ENCODE measurements at regions not wholly inside any gene's neighbourhood (a gene's known extent, or its start where the extent isn't known, plus 50 kb on each side); places are given as distances from the start of the nearest gene placed in this dataset.

DNA sequence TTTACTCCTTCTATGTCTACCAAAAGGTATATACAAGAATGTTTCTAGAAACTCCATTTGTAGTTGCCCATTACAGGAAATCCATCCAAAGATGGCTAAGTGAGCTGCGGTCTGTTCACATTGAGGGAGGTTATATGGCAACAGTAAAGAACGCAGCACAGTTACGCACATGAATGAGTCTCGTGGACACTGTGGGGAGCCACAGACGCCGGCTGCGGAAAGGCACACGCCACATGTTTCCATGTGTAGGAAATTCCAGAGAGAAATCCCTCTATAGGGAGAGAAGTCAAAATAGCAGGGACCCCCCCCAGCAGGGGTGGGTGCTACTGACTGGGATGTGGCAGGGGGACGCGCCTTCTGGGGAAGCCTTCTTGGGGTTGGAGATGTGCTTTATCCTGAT, 139.0 kb upstream of the NCOR2 start:
- intact Hi-C loops (cut with micrococcal nuclease) = no loop called here
- no peak overlapping the region for H3K27ac ChIP-seq (ENCODE audit: low read length)
- Mint-ChIP-seq H3K4me3 (no peak overlapping the region), H3K36me3 (no peaks in the 10 kb centered on the region), H3K4me1 (no peaks in the 10 kb centered on the region), H3K27me3 (ENCODE audit: low read depth in 2 of 2) (peaks cover 7% of the 10 kb centered on the region in 2 donors), H3K9me3 (no peaks in the 10 kb centered on the region), H3K27ac (no peak overlapping the region)
- H3K4me3 ChIP-seq (ENCODE audit: low read length) = no peak overlapping the region
- no peaks in the 10 kb centered on the region for H3K27me3 ChIP-seq (ENCODE audit: control insufficient read depth, insufficient read depth, low read length)
- ATAC-seq (no peak), DNase-seq (no peak)
- TF ChIP-seq, protein P1, sequence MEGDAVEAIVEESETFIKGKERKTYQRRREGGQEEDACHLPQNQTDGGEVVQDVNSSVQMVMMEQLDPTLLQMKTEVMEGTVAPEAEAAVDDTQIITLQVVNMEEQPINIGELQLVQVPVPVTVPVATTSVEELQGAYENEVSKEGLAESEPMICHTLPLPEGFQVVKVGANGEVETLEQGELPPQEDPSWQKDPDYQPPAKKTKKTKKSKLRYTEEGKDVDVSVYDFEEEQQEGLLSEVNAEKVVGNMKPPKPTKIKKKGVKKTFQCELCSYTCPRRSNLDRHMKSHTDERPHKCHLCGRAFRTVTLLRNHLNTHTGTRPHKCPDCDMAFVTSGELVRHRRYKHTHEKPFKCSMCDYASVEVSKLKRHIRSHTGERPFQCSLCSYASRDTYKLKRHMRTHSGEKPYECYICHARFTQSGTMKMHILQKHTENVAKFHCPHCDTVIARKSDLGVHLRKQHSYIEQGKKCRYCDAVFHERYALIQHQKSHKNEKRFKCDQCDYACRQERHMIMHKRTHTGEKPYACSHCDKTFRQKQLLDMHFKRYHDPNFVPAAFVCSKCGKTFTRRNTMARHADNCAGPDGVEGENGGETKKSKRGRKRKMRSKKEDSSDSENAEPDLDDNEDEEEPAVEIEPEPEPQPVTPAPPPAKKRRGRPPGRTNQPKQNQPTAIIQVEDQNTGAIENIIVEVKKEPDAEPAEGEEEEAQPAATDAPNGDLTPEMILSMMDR (IDR thresholded peaks at IDR 0.05) = no peak
- WGBS (ENCODE audit: insufficient coverage) = 98% methylated on average over 7 of the region's 10 CpGs
- peaks cover 4% of the 10 kb centered on the region for H3K4me1 ChIP-seq (ENCODE audit: control insufficient read depth, insufficient read depth, low read length)
- H3K36me3 ChIP-seq (ENCODE audit: control insufficient read depth, insufficient read depth, low read length) = no peaks in the 10 kb centered on the region
- peaks cover 5% of the 10 kb centered on the region for H3K9me3 ChIP-seq (ENCODE audit: control insufficient read depth, insufficient read depth, low read length)

DNA sequence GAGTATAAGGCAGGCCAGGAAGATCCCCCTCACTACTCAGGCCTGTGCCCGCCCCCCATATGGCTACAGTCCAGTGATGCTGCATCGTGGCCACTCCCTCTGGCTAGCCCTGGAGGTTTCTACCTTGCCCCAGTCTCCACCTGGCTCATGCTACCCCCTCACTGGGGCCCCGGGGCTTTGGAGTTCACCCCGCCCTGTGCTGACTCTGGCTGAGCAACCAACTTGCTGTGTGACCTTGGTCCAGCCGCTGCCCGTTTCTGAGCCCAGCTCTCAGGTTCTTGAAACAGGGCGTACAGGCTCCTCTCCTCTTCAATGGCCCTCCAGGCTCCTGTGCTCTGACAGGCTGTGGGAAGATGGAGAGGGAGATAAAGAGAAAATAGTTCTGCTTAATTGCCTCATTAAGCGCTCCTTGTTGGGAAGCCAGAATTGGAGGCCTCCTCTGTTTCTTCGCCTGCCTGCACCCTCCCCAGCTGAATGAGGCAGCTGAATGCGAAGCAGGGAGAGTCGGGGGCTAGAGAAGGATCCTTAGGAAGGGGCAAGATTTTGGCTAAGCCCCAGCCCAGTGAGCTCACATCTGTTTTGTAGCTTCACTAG, 138.2 kb upstream of the NCOR2 start:
- H3K9me3 ChIP-seq (ENCODE audit: control insufficient read depth, insufficient read depth, low read length) = peaks cover 5% of the 10 kb centered on the region
- 95% methylated on average over 11 of the region's 11 CpGs for WGBS (ENCODE audit: insufficient coverage)
- H3K27ac ChIP-seq (ENCODE audit: low read length) = no peak overlapping the region
- intact Hi-C loops (cut with micrococcal nuclease) = no loop called here
- no peak for ATAC-seq
- Mint-ChIP-seq H3K36me3 (no peaks in the 10 kb centered on the region), H3K4me1 (no peaks in the 10 kb centered on the region), H3K27me3 (ENCODE audit: low read depth in 2 of 2) (peaks cover 7% of the 10 kb centered on the region in 2 donors), H3K9me3 (no peaks in the 10 kb centered on the region), H3K4me3 (no peak overlapping the region), H3K27ac (no peak overlapping the region)
- no peaks in the 10 kb centered on the region for H3K36me3 ChIP-seq (ENCODE audit: control insufficient read depth, insufficient read depth, low read length)
- H3K4me3 ChIP-seq (ENCODE audit: low read length) = no peak overlapping the region
- H3K4me1 ChIP-seq (ENCODE audit: control insufficient read depth, insufficient read depth, low read length) = peaks cover 4% of the 10 kb centered on the region
- DNase-seq = no peak
- peaks cover 2% of the 10 kb centered on the region for H3K27me3 ChIP-seq (ENCODE audit: control insufficient read depth, insufficient read depth, low read length)
- TF ChIP-seq, protein P1 (IDR thresholded peaks at IDR 0.05) = no peak

DNA sequence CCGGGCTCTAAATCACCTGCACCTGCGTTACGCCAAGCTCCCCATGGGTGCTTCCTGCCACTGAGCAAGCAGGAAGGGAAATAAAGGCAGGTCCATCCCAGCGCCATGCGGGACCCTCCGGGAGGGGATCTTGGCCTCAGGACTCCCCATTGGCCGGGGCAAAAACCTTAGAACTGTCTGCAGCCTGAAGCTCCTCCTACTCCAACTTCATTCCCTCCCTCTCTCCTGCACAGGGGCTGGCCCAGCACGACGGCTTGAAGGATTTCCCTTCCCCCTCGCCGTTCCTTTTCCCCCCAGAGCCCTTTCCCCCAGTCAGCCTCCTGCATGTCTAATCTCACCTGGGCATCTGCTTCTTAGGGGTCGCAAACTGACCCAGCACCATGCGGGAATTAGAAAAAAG, 137.2 kb upstream of the NCOR2 start:
- H3K27me3 Mint-ChIP-seq (ENCODE audit: low read depth in 2 of 2) = peaks cover 8 to 9% of the 10 kb centered on the region in 2 donors
- TF ChIP-seq, protein P1 (IDR thresholded peaks at IDR 0.05) = no peak
- no peaks in the 10 kb centered on the region for H3K9me3 Mint-ChIP-seq
- Histone ChIP-seq H3K36me3 (ENCODE audit: control insufficient read depth, insufficient read depth, low read length) (no peaks in the 10 kb centered on the region), H3K4me1 (ENCODE audit: control insufficient read depth, insufficient read depth, low read length) (peaks cover 4% of the 10 kb centered on the region), H3K27me3 (ENCODE audit: control insufficient read depth, insufficient read depth, low read length) (peaks cover 5% of the 10 kb centered on the region), H3K4me3 (ENCODE audit: low read length) (no peak overlapping the region), H3K9me3 (ENCODE audit: control insufficient read depth, insufficient read depth, low read length) (peaks cover 5% of the 10 kb centered on the region), H3K27ac (ENCODE audit: low read length) (no peak overlapping the region)
- no peak overlapping the region for H3K4me3 Mint-ChIP-seq
- WGBS (ENCODE audit: insufficient coverage) = 93% methylated on average over 13 of the region's 13 CpGs
- H3K4me1 Mint-ChIP-seq = no peaks in the 10 kb centered on the region
- no peaks in the 10 kb centered on the region for H3K36me3 Mint-ChIP-seq
- no peak for DNase-seq
- no peak for ATAC-seq
- intact Hi-C loops (cut with micrococcal nuclease) = no loop called here
- no peak overlapping the region for H3K27ac Mint-ChIP-seq

- Mint-ChIP-seq H3K27ac (no peak overlapping the region), H3K36me3 (no peaks in the 10 kb centered on the region), H3K9me3 (no peaks in the 10 kb centered on the region), H3K27me3 (ENCODE audit: low read depth in 2 of 2) (peaks cover 15 to 17% of the 10 kb centered on the region in 2 donors), H3K4me1 (no peaks in the 10 kb centered on the region), H3K4me3 (no peak overlapping the region)
- Histone ChIP-seq H3K36me3 (ENCODE audit: control insufficient read depth, insufficient read depth, low read length) (no peaks in the 10 kb centered on the region), H3K9me3 (ENCODE audit: control insufficient read depth, insufficient read depth, low read length) (peaks cover 5% of the 10 kb centered on the region), H3K27me3 (ENCODE audit: control insufficient read depth, insufficient read depth, low read length) (peaks cover 7% of the 10 kb centered on the region), H3K4me3 (ENCODE audit: low read length) (no peak overlapping the region), H3K4me1 (ENCODE audit: control insufficient read depth, insufficient read depth, low read length) (peaks cover 4% of the 10 kb centered on the region), H3K27ac (ENCODE audit: low read length) (no peak overlapping the region)
- TF ChIP-seq, protein P1 (IDR thresholded peaks at IDR 0.05) = no peak
- WGBS (ENCODE audit: insufficient coverage) = 85% methylated on average over 8 of the region's 8 CpGs
- intact Hi-C loops (cut with micrococcal nuclease) = no loop called here
- DNase-seq (no peak), ATAC-seq (no peak)
These were observed 136.4 kb upstream of the NCOR2 start for GRCh38 chr12:124703856-124704255.
